HepG2 (cell line): ENCODE measurements at regions not wholly inside any gene's neighbourhood (a gene's known extent, or its start where the extent isn't known, plus 50 kb on each side); places are given as distances from the start of the nearest gene placed in this dataset.

Experiments used
- ADNP ChIP-seq: sonication (generic); formaldehyde crosslinking; IDR thresholded peaks from 2 replicates; pipeline ENCODE4 v1.4.0; 2020; ENCODE audit warnings: missing genetic modification reagents
- ISL2 ChIP-seq: sonication (generic); formaldehyde crosslinking; IDR thresholded peaks from 2 replicates; pipeline ENCODE4 v1.5.0; 2020; ENCODE audit warnings: missing genetic modification reagents
- POLR2A ChIP-seq, 2 experiments: IDR thresholded peaks; 2 replicates each; pipeline ENCODE4 v1.6.1; 2011; ENCODE audit warnings: low read depth in 2 of 2, low read length in 2 of 2, mild to moderate bottlenecking in 1 of 2, moderate library complexity in 1 of 2; ENCODE audit not compliant: insufficient read depth in 1 of 2
- TF ChIP-seq, protein P1 (sequence below): fragments of 450-650 bp; IDR thresholded peaks from 2 replicates; pipeline ENCODE4 v1.6.1; 2016
- TF ChIP-seq, protein P2 (sequence below): sonication (generic); formaldehyde crosslinking; IDR thresholded peaks from 2 replicates; pipeline ENCODE4 v1.5.0; 2020; ENCODE audit warnings: mild to moderate bottlenecking, missing genetic modification reagents, moderate library complexity
- TF ChIP-seq, protein P3 (sequence below): sonication (generic); formaldehyde crosslinking; IDR thresholded peaks from 2 replicates; pipeline ENCODE4 v1.9.0; 2021; ENCODE audit warnings: missing genetic modification reagents, mild to moderate bottlenecking, borderline replicate concordance

DNA sequence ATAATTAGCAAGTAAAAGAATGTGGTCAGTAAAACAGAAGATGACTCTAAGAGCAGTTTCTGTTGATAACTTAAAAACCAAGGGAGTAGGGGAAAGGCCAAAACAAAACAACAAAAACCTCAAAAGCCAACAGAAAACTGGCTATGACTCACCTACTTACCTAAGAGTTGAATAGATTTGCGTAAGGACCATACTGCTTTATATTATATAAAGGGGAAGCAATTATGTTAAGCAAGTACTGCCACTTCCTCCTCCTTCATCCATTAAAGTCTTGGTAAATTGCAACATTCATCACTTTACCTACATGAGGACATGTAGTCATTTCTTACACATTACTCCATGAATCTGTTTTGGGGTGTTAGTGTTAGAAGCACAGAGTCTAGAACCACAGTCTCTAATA, 85.9 kb upstream of the FAM47A start:
- TF ChIP-seq, protein P1, sequence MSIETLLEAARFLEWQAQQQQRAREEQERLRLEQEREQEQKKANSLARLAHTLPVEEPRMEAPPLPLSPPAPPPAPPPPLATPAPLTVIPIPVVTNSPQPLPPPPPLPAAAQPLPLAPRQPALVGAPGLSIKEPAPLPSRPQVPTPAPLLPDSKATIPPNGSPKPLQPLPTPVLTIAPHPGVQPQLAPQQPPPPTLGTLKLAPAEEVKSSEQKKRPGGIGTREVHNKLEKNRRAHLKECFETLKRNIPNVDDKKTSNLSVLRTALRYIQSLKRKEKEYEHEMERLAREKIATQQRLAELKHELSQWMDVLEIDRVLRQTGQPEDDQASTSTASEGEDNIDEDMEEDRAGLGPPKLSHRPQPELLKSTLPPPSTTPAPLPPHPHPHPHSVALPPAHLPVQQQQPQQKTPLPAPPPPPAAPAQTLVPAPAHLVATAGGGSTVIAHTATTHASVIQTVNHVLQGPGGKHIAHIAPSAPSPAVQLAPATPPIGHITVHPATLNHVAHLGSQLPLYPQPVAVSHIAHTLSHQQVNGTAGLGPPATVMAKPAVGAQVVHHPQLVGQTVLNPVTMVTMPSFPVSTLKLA, result no peak
- no peak for TF ChIP-seq POLR2A (IDR thresholded peaks at IDR 0.05; ENCODE audit: insufficient read depth in 1 of 2, low read depth in 2 of 2, low read length in 2 of 2)
- TF ChIP-seq ADNP, result no peak
- TF ChIP-seq, protein P2, sequence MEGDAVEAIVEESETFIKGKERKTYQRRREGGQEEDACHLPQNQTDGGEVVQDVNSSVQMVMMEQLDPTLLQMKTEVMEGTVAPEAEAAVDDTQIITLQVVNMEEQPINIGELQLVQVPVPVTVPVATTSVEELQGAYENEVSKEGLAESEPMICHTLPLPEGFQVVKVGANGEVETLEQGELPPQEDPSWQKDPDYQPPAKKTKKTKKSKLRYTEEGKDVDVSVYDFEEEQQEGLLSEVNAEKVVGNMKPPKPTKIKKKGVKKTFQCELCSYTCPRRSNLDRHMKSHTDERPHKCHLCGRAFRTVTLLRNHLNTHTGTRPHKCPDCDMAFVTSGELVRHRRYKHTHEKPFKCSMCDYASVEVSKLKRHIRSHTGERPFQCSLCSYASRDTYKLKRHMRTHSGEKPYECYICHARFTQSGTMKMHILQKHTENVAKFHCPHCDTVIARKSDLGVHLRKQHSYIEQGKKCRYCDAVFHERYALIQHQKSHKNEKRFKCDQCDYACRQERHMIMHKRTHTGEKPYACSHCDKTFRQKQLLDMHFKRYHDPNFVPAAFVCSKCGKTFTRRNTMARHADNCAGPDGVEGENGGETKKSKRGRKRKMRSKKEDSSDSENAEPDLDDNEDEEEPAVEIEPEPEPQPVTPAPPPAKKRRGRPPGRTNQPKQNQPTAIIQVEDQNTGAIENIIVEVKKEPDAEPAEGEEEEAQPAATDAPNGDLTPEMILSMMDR (CRISPR knock-in tag), result no peak
- TF ChIP-seq ISL2, result no peak
- TF ChIP-seq, protein P3, sequence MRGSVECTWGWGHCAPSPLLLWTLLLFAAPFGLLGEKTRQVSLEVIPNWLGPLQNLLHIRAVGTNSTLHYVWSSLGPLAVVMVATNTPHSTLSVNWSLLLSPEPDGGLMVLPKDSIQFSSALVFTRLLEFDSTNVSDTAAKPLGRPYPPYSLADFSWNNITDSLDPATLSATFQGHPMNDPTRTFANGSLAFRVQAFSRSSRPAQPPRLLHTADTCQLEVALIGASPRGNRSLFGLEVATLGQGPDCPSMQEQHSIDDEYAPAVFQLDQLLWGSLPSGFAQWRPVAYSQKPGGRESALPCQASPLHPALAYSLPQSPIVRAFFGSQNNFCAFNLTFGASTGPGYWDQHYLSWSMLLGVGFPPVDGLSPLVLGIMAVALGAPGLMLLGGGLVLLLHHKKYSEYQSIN (CRISPR knock-in tag), result no peak
